Neural progenitor cell (in vitro differentiated cells): ENCODE measurements at regions not wholly inside any gene's neighbourhood (a gene's known extent, or its start where the extent isn't known, plus 50 kb on each side); places are given as distances from the start of the nearest gene placed in this dataset.

Source experiments
- DNase-seq: peaks from one replicate; pipeline ENCODE4 v3.0.0-alpha.2; 2016; ENCODE audit warnings: low spot score
- H2AFZ ChIP-seq: fragments of 200-600 bp; sonication (generic); replicated peaks from 2 replicates; pipeline ENCODE4 v1.6.1; 2016; ENCODE audit warnings: antibody characterized with exemption
- H3F3A ChIP-seq: fragments of 200-600 bp; sonication (generic); 2 replicates; pipeline ENCODE4 v1.6.1; 2016; ENCODE audit warnings: antibody characterized with exemption, low read depth
- H3K27ac ChIP-seq: fragments of 200-600 bp; sonication (generic); 2 replicates; pipeline ENCODE4 v1.5.1; 2016; ENCODE audit warnings: mild to moderate bottlenecking
- H3K27me3 ChIP-seq: fragments of 200-600 bp; sonication (generic); 2 replicates; pipeline ENCODE4 v1.6.1; 2016; ENCODE audit warnings: mild to moderate bottlenecking, moderate library complexity
- H3K36me3 ChIP-seq: fragments of 200-600 bp; sonication (generic); 2 replicates; pipeline ENCODE4 v1.5.1; 2016
- H3K4me1 ChIP-seq: fragments of 200-600 bp; sonication (generic); 2 replicates; pipeline ENCODE4 v1.6.1; 2016; ENCODE audit warnings: mixed run types
- H3K4me2 ChIP-seq: fragments of 200-600 bp; sonication (generic); 2 replicates; pipeline ENCODE4 v1.6.1; 2016
- H3K4me3 ChIP-seq: fragments of 200-600 bp; sonication (generic); 2 replicates; pipeline ENCODE4 v1.5.1; 2016
- H3K79me2 ChIP-seq: fragments of 200-600 bp; sonication (generic); 2 replicates; pipeline ENCODE4 v1.6.1; 2016; ENCODE audit warnings: low read depth
- H3K9ac ChIP-seq: fragments of 200-600 bp; sonication (generic); 2 replicates; pipeline ENCODE4 v1.6.1; 2016
- H3K9me3 ChIP-seq: fragments of 200-600 bp; sonication (generic); 2 replicates; pipeline ENCODE4 v1.5.1; 2016; ENCODE audit warnings: low read depth
- H4K20me1 ChIP-seq: fragments of 200-600 bp; sonication (generic); 2 replicates; pipeline ENCODE4 v1.6.1; 2016; ENCODE audit warnings: low read depth
- H3K27ac Mint-ChIP-seq: 3 replicates; pipeline ENCODE4 v1.8.0; 2021; ENCODE audit warnings: mixed read lengths
- H3K27me3 Mint-ChIP-seq: 2 replicates; pipeline ENCODE4 v1.8.0; 2022; ENCODE audit warnings: low read depth, mild to moderate bottlenecking, inconsistent platforms, moderate library complexity, mixed read lengths; ENCODE audit not compliant: insufficient read depth
- H3K36me3 Mint-ChIP-seq: 3 replicates; pipeline ENCODE4 v1.8.0; 2021; ENCODE audit warnings: mixed read lengths
- H3K4me1 Mint-ChIP-seq: 3 replicates; pipeline ENCODE4 v1.8.0; 2021; ENCODE audit warnings: mixed read lengths
- H3K4me3 Mint-ChIP-seq: 3 replicates; pipeline ENCODE4 v1.8.0; 2021; ENCODE audit warnings: mild to moderate bottlenecking, moderate library complexity, mixed read lengths
- H3K9me3 Mint-ChIP-seq: 3 replicates; pipeline ENCODE4 v1.8.0; 2020; ENCODE audit warnings: mixed read lengths
- CTCF ChIP-seq: fragments of 200-600 bp; sonication (generic); IDR thresholded peaks from 2 replicates; pipeline ENCODE4 v1.5.1; 2017; ENCODE audit warnings: antibody characterized with exemption, mild to moderate bottlenecking
- EZH2 ChIP-seq: fragments of 200-600 bp; sonication (generic); IDR thresholded peaks from 2 replicates; pipeline ENCODE4 v1.6.1; 2017; ENCODE audit warnings: antibody characterized with exemption, mild to moderate bottlenecking, moderate library complexity
- EZH2phosphoT487 ChIP-seq: fragments of 200-600 bp; sonication (generic); IDR thresholded peaks from 2 replicates; pipeline ENCODE4 v1.6.1; 2017; ENCODE audit warnings: antibody characterized with exemption

- H3K9me3 ChIP-seq: no peaks in the 10 kb centered on the region
- peaks cover 8% of the 10 kb centered on the region for H3K4me1 ChIP-seq
- Mint-ChIP-seq H3K4me1 (peaks cover 31% of the 10 kb centered on the region), H3K27me3 (no peaks in the 10 kb centered on the region), H3K27ac (peak overlapping the region; percentile 93), H3K4me3 (no peak overlapping the region), H3K9me3 (no peaks in the 10 kb centered on the region), H3K36me3 (no peaks in the 10 kb centered on the region)
- no peak for TF ChIP-seq CTCF
- TF ChIP-seq EZH2: no peak
- TF ChIP-seq EZH2phosphoT487: no peak
- H3K9ac ChIP-seq: no peak overlapping the region
- peaks cover 6% of the 10 kb centered on the region for H3F3A ChIP-seq
- no peak overlapping the region for H3K4me2 ChIP-seq
- H3K36me3 ChIP-seq: no peaks in the 10 kb centered on the region
- H4K20me1 ChIP-seq: no peaks in the 10 kb centered on the region
- H2AFZ ChIP-seq: no peak overlapping the region
- H3K4me3 ChIP-seq: no peak overlapping the region
- no peak overlapping the region for H3K27ac ChIP-seq
- DNase-seq: peak; percentile 25
- no peaks in the 10 kb centered on the region for H3K79me2 ChIP-seq
- no peaks in the 10 kb centered on the region for H3K27me3 ChIP-seq
These were observed 62.2 kb upstream of the RTN4 start for GRCh38 chr2:55112229-55113031.

- peak overlapping the region; percentile 30 for H2AFZ ChIP-seq
- TF ChIP-seq EZH2phosphoT487: no peak
- no peak for TF ChIP-seq CTCF
- no peak for TF ChIP-seq EZH2
- no peaks in the 10 kb centered on the region for H3K27me3 ChIP-seq
- H3F3A ChIP-seq: peaks cover 6% of the 10 kb centered on the region
- H3K9me3 ChIP-seq: no peaks in the 10 kb centered on the region
- Mint-ChIP-seq H3K4me1 (peaks cover 31% of the 10 kb centered on the region), H3K9me3 (no peaks in the 10 kb centered on the region), H3K27ac (peak overlapping the region; percentile 82), H3K4me3 (no peak overlapping the region), H3K36me3 (no peaks in the 10 kb centered on the region), H3K27me3 (no peaks in the 10 kb centered on the region)
- H3K36me3 ChIP-seq: no peaks in the 10 kb centered on the region
- no peak overlapping the region for H3K4me2 ChIP-seq
- H3K9ac ChIP-seq: no peak overlapping the region
- H3K4me1 ChIP-seq: peaks cover 8% of the 10 kb centered on the region
- no peaks in the 10 kb centered on the region for H4K20me1 ChIP-seq
- no peaks in the 10 kb centered on the region for H3K79me2 ChIP-seq
- H3K4me3 ChIP-seq: no peak overlapping the region
- no peak for DNase-seq
- H3K27ac ChIP-seq: no peak overlapping the region
These were observed 61.4 kb upstream of the RTN4 start for GRCh38 chr2:55111570-55112228.

- Histone ChIP-seq H4K20me1 (no peaks in the 10 kb centered on the region), H3K27ac (no peak overlapping the region), H3F3A (peaks cover 6% of the 10 kb centered on the region), H3K4me2 (no peak overlapping the region), H3K36me3 (no peaks in the 10 kb centered on the region), H3K9me3 (no peaks in the 10 kb centered on the region), H3K79me2 (no peaks in the 10 kb centered on the region), H3K4me1 (peaks cover 8% of the 10 kb centered on the region), H3K27me3 (no peaks in the 10 kb centered on the region), H3K4me3 (no peak overlapping the region), H3K9ac (no peak overlapping the region), H2AFZ (peak overlapping the region; percentile 30)
- H3K27me3 Mint-ChIP-seq: no peaks in the 10 kb centered on the region
- H3K27ac Mint-ChIP-seq: no peak overlapping the region
- no peak overlapping the region for H3K4me3 Mint-ChIP-seq
- H3K4me1 Mint-ChIP-seq: peaks cover 31% of the 10 kb centered on the region
- TF ChIP-seq CTCF: no peak
- TF ChIP-seq EZH2: no peak
- no peak for TF ChIP-seq EZH2phosphoT487
- H3K36me3 Mint-ChIP-seq: no peaks in the 10 kb centered on the region
- no peak for DNase-seq
- H3K9me3 Mint-ChIP-seq: no peaks in the 10 kb centered on the region
These were observed 60.9 kb upstream of the RTN4 start for GRCh38 chr2:55111230-55111569.
